ENCODE measurements at regions not wholly inside any gene's neighbourhood (a gene's known extent, or its start where the extent isn't known, plus 50 kb on each side); places are given as distances from the start of the nearest gene placed in this dataset.

GRCh38 chr2:121076498-121076820 is 208.5 kb downstream of the TFCP2L1 start:
- Histone ChIP-seq H3K27ac (ENCODE audit: low read length in 2 of 2) (no peak overlapping the region), H3K27me3 (replicated peaks in 1 of 4; ENCODE audit: control extremely low read depth in 1 of 4, control insufficient read depth in 3 of 4, insufficient read depth in 4 of 4, low read length in 3 of 4) (peaks cover 0 to 30% (median 4%) of the 10 kb centered on the region in 4 experiments), H4K20me1 (ENCODE audit: control insufficient read depth, insufficient read depth, low read length, poor library complexity, severe bottlenecking) (no peaks in the 10 kb centered on the region), H3K4me2 (replicated peaks; ENCODE audit: low read depth, low read length, poor library complexity, severe bottlenecking) (no peak overlapping the region), H3K4me3 (ENCODE audit: control extremely low read depth in 1 of 5, extremely low read depth in 1 of 5, insufficient read depth in 1 of 5, low read depth in 2 of 5, low read length in 4 of 5) (no peak overlapping the region), H2AFZ (ENCODE audit: insufficient read depth, low read depth, low read length, poor library complexity, severe bottlenecking) (no peak overlapping the region), H3K36me3 (replicated peaks in 1 of 2; ENCODE audit: control extremely low read depth in 1 of 2, control insufficient read depth in 1 of 2, extremely low read depth in 1 of 2, insufficient read depth in 2 of 2, low read length in 1 of 2) (no peaks in the 10 kb centered on the region), H3K9me3 (ENCODE audit: control extremely low read depth in 1 of 3, control insufficient read depth in 2 of 3, insufficient read depth in 1 of 3, low read length in 2 of 3) (peaks cover 0 to 11% (median 0%) of the 10 kb centered on the region in 3 donors), H3K9ac (ENCODE audit: low read length) (no peak overlapping the region), H3K4me1 (ENCODE audit: control insufficient read depth in 2 of 2, insufficient read depth in 2 of 2, low read length in 2 of 2) (no peaks in the 10 kb centered on the region), H3K79me2 (ENCODE audit: control insufficient read depth, insufficient read depth, low read length) (no peaks in the 10 kb centered on the region)
- intact Hi-C loops (cut with micrococcal nuclease) = no loop called here
- POLR2A ChIA-PET = no interaction called here
- WGBS (ENCODE audit: insufficient coverage) = 27% methylated on average over 8 of the region's 8 CpGs
- H3K4me1 Mint-ChIP-seq = peaks cover 2% of the 10 kb centered on the region
- H3K9me3 Mint-ChIP-seq (ENCODE audit: insufficient read depth) = no peaks in the 10 kb centered on the region
- DNase-seq (no peak), ATAC-seq (ENCODE audit: low read depth) (no peak)
- peaks cover 30% of the 10 kb centered on the region for H3K27me3 Mint-ChIP-seq
- no peak overlapping the region for H3K27ac Mint-ChIP-seq
- no peak for TF ChIP-seq EZH2 (IDR thresholded peaks at IDR 0.05; ENCODE audit: borderline replicate concordance, insufficient read depth, low read depth, low read length, poor library complexity, severe bottlenecking)
- TF ChIP-seq, protein P1, sequence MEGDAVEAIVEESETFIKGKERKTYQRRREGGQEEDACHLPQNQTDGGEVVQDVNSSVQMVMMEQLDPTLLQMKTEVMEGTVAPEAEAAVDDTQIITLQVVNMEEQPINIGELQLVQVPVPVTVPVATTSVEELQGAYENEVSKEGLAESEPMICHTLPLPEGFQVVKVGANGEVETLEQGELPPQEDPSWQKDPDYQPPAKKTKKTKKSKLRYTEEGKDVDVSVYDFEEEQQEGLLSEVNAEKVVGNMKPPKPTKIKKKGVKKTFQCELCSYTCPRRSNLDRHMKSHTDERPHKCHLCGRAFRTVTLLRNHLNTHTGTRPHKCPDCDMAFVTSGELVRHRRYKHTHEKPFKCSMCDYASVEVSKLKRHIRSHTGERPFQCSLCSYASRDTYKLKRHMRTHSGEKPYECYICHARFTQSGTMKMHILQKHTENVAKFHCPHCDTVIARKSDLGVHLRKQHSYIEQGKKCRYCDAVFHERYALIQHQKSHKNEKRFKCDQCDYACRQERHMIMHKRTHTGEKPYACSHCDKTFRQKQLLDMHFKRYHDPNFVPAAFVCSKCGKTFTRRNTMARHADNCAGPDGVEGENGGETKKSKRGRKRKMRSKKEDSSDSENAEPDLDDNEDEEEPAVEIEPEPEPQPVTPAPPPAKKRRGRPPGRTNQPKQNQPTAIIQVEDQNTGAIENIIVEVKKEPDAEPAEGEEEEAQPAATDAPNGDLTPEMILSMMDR (IDR thresholded peaks at IDR 0.05) = no peak
- CTCF ChIA-PET = interaction anchor here (0.6 to 2.4 kb wide), 4 partner anchors 8 to 11 kb away, joined by 3 to 8 read pairs (median 3); no protein-coding TSS in a partner anchor
- no peak overlapping the region for H3K4me3 Mint-ChIP-seq

GRCh38 chr2:121076885-121077549 is 208.0 kb downstream of the TFCP2L1 start:
- Histone ChIP-seq H3K79me2 (ENCODE audit: control insufficient read depth, insufficient read depth, low read length) (no peaks in the 10 kb centered on the region), H3K27me3 (replicated peaks in 1 of 4; ENCODE audit: control extremely low read depth in 1 of 4, control insufficient read depth in 3 of 4, insufficient read depth in 4 of 4, low read length in 3 of 4) (peaks cover 0 to 29% (median 4%) of the 10 kb centered on the region in 4 experiments), H2AFZ (ENCODE audit: insufficient read depth, low read depth, low read length, poor library complexity, severe bottlenecking) (no peak overlapping the region), H3K9me3 (ENCODE audit: control extremely low read depth in 1 of 3, control insufficient read depth in 2 of 3, insufficient read depth in 1 of 3, low read length in 2 of 3) (peaks cover 0 to 13% (median 0%) of the 10 kb centered on the region in 3 donors), H3K4me2 (replicated peaks; ENCODE audit: low read depth, low read length, poor library complexity, severe bottlenecking) (peak overlapping the region; percentile 19), H3K27ac (ENCODE audit: low read length in 2 of 2) (no peak overlapping the region), H3K9ac (ENCODE audit: low read length) (no peak overlapping the region), H3K4me1 (ENCODE audit: control insufficient read depth in 2 of 2, insufficient read depth in 2 of 2, low read length in 2 of 2) (no peaks in the 10 kb centered on the region), H3K4me3 (ENCODE audit: control extremely low read depth in 1 of 5, extremely low read depth in 1 of 5, insufficient read depth in 1 of 5, low read depth in 2 of 5, low read length in 4 of 5) (no peak overlapping the region), H4K20me1 (ENCODE audit: control insufficient read depth, insufficient read depth, low read length, poor library complexity, severe bottlenecking) (no peaks in the 10 kb centered on the region), H3K36me3 (replicated peaks in 1 of 2; ENCODE audit: control extremely low read depth in 1 of 2, control insufficient read depth in 1 of 2, extremely low read depth in 1 of 2, insufficient read depth in 2 of 2, low read length in 1 of 2) (no peaks in the 10 kb centered on the region)
- TF ChIP-seq, protein P1 (IDR thresholded peaks at IDR 0.05) = peak; percentile 77
- no peak for TF ChIP-seq EZH2 (IDR thresholded peaks at IDR 0.05; ENCODE audit: borderline replicate concordance, insufficient read depth, low read depth, low read length, poor library complexity, severe bottlenecking)
- H3K27ac Mint-ChIP-seq = no peak overlapping the region
- H3K27me3 Mint-ChIP-seq = peaks cover 30% of the 10 kb centered on the region
- H3K9me3 Mint-ChIP-seq (ENCODE audit: insufficient read depth) = no peaks in the 10 kb centered on the region
- ATAC-seq (ENCODE audit: low read depth) = peak; percentile 69
- H3K4me3 Mint-ChIP-seq = no peak overlapping the region
- peaks cover 2% of the 10 kb centered on the region for H3K4me1 Mint-ChIP-seq
- intact Hi-C loops (cut with micrococcal nuclease) = no loop called here
- ChIA-PET POLR2A (no interaction called here), CTCF (interaction anchor here (1.1 to 2.4 kb wide), 2 partner anchors 9 to 11 kb away, joined by 3 to 8 read pairs; no protein-coding TSS in a partner anchor)
- DNase-seq = peak; percentile 56
- whole genome bisulfite sequencing (ENCODE audit: insufficient coverage) = 29% methylated on average over 19 of the region's 26 CpGs

Measured in B cell (primary cell).